GM18861 (cell line): ENCODE measurements at regions not wholly inside any gene's neighbourhood (a gene's known extent, or its start where the extent isn't known, plus 50 kb on each side); places are given as distances from the start of the nearest gene placed in this dataset.

ENCODE experiments used
- ATAC-seq: cut with Tn5 transposase; IDR thresholded peaks from one replicate; pipeline ENCODE4 v1.9.1; 2021; ENCODE audit not compliant: unreplicated experiment

DNA sequence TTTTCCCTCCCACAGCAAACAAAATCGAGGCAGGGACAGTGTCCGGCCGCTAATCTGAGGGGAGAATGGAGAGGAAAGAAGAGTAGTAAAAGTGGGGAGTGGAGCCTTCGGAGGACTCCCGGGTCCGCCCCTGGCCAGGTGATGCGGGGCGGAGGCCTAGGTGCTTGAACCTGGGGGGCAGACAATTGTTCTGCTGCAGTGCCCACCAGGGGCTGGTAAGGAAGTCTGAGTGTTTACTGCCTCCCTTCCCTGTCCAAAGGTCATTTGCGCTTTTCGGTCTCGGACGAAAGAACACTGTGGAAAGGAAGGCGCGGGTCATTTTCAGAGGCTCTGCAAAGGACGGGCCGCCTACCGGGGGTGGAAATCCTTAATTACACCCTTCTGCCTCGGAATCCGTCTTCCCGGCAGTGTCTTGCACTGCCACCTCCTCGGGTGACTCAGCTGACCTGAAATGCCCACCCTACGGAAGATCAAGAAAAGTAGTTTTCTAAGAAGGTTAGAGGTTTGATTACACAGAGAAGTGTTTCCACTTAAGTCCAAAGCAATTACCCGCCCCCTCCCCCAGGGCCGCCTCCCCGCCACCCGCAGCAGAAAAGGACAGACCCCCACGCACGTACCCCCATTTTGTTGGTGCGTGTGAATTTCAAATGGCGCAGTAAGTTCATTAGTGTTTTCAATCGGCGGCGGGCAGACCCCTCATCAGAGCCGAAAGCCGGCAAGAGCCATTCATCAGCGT is 99.9 kb upstream of the TENM3 start:
- ATAC-seq = no peak

- no peak for ATAC-seq
Observed at GRCh38 chr4:182143822-182144625, 99.2 kb upstream of the TENM3 start.

GRCh38 chr4:182144626-182145333 is 98.4 kb upstream of the TENM3 start:
- ATAC-seq = no peak

DNA sequence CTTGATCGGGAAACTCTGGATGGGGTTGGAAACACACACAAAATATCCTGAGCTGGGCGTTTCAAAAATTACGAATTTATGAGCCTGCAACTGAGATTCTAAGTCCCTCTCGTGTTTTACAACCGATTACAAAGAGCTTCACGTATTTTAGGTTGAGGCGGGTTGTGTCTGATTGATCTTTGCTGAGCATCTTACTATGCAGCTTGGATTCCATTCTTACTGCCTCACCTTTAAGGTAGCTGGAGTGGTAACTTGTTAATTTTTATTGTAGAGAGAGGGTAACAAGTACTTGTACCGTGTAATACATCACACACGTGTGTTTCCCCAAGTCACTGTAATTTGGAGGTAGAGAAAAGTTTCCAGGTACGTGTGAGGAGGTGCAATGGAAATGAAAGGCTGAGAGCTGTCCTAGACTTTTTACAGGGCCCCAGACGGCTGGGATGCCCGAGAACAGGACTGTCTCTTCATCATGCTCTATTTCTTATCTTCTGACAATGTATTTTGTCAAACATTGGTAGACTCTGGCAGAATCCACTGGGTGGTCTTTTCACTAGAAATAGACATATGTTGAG is 97.8 kb upstream of the TENM3 start:
- no peak for ATAC-seq

GRCh38 chr4:182147391-182147790 is 95.8 kb upstream of the TENM3 start:
- ATAC-seq = no peak

- no peak for ATAC-seq
Observed at GRCh38 chr4:182150645-182151044, 92.6 kb upstream of the TENM3 start.

GRCh38 chr4:182155806-182156205 is 87.4 kb upstream of the TENM3 start:
- ATAC-seq = no peak

GRCh38 chr4:182163180-182163579 is 80.0 kb upstream of the TENM3 start:
- ATAC-seq = no peak

GRCh38 chr4:182169572-182169971 is 73.6 kb upstream of the TENM3 start:
- ATAC-seq = no peak

DNA sequence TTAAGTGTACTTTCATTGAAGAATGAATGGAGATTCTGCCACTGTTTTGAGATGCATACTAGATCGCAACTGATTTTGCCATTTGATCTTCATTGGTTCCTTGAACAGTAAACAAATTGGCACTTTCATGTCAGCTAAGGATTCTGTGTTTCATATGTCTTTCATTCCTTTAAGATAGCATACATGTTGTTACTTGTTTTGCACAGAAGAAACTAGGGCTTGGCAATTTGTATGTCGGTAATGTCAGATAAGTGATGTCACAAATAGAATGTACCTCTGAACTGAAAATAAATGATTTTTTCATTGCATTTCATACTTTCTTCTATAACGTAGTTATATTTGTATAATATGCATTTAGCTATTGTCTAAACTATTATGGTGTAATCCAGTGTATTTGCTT is 73.2 kb upstream of the TENM3 start:
- no peak for ATAC-seq

- no peak for ATAC-seq
Observed at GRCh38 chr4:182170417-182170935, 72.7 kb upstream of the TENM3 start.

- no peak for ATAC-seq
Observed at GRCh38 chr4:182174979-182175378, 68.2 kb upstream of the TENM3 start.

GRCh38 chr4:182175788-182176519 is 67.2 kb upstream of the TENM3 start:
- ATAC-seq = no peak

GRCh38 chr4:182177166-182177565 is 66.0 kb upstream of the TENM3 start:
- no peak for ATAC-seq

- ATAC-seq = no peak
Observed at GRCh38 chr4:182179105-182179504, 64.1 kb upstream of the TENM3 start.

DNA sequence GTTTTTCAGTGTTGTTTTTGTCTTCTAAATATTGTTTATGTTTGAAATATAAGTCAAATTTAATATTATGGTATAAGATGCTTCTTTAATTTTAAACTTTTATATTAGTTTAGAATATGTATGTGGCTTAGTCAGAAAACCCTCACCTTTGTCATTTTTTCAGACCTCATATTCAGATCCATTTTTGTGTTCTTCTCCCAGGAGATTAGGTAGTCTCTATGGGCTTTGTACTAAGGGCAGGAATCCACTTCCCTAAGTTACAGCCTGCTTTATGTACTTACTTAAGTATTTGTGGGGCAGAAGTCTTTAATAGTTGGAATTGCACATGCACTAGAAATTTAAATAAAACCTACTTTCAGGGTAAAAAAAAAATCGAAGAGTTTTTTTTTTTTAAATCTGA is 63.5 kb upstream of the TENM3 start:
- ATAC-seq = no peak

- ATAC-seq = no peak
Observed at GRCh38 chr4:182185491-182185890, 57.7 kb upstream of the TENM3 start.

GRCh38 chr4:182187674-182188073 is 55.5 kb upstream of the TENM3 start:
- ATAC-seq = no peak

DNA sequence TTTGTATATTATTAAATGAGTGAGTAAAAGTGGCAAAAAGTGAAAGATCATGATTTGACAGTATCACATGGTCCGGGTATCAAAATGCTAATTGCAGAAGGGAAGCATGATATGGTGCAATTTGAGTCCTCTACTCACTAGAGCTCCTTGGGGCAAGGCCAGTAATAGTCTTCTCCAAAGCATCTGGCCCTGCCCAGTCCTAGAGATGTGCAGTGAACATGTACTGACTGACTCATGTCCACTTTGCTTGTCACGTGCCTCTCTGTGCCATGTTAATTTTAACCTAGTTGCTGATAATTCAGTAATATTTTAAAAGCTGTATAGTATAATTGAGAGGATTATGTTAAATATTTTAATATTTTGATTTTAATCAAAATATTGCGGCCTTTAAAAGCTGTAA is 54.6 kb upstream of the TENM3 start:
- ATAC-seq = no peak

- no peak for ATAC-seq
Observed at GRCh38 chr4:182189103-182189878, 53.9 kb upstream of the TENM3 start.
